ENCODE measurements at regions not wholly inside any gene's neighbourhood (a gene's known extent, or its start where the extent isn't known, plus 50 kb on each side); places are given as distances from the start of the nearest gene placed in this dataset.

- no peak for DNase-seq (ENCODE audit: low spot score in 2 of 2)
- no peaks in the 10 kb centered on the region for H3K36me3 ChIP-seq
- no peak overlapping the region for H3K27ac ChIP-seq
- H3K4me1 ChIP-seq, result no peaks in the 10 kb centered on the region
- H3K4me3 ChIP-seq, result no peak overlapping the region
- no peak for TF ChIP-seq CTCF (IDR thresholded peaks at IDR 0.05)
- no peaks in the 10 kb centered on the region for H3K9me3 ChIP-seq
- intact Hi-C loops (cut with DNase I), result no loop called here
- H3K27me3 ChIP-seq, result no peaks in the 10 kb centered on the region
These were observed 175.4 kb upstream of the EEA1 start for GRCh38 chr12:93104535-93104934.

- no peak for DNase-seq (ENCODE audit: low spot score in 2 of 2)
- TF ChIP-seq CTCF (IDR thresholded peaks at IDR 0.05), result no peak
- H3K4me1 ChIP-seq, result no peaks in the 10 kb centered on the region
- no peak overlapping the region for H3K27ac ChIP-seq
- H3K27me3 ChIP-seq, result no peaks in the 10 kb centered on the region
- H3K4me3 ChIP-seq, result no peak overlapping the region
- H3K9me3 ChIP-seq, result no peaks in the 10 kb centered on the region
- intact Hi-C loops (cut with DNase I), result no loop called here
- no peaks in the 10 kb centered on the region for H3K36me3 ChIP-seq
These were observed 177.8 kb upstream of the EEA1 start for GRCh38 chr12:93106910-93107309.

GRCh38 chr12:93107514-93108312 is 178.6 kb upstream of the EEA1 start:
- no peaks in the 10 kb centered on the region for H3K36me3 ChIP-seq
- no peak for DNase-seq (ENCODE audit: low spot score in 2 of 2)
- no peak overlapping the region for H3K27ac ChIP-seq
- intact Hi-C loops (cut with DNase I), result no loop called here
- H3K9me3 ChIP-seq, result no peaks in the 10 kb centered on the region
- no peak overlapping the region for H3K4me3 ChIP-seq
- no peaks in the 10 kb centered on the region for H3K4me1 ChIP-seq
- no peaks in the 10 kb centered on the region for H3K27me3 ChIP-seq
- no peak for TF ChIP-seq CTCF (IDR thresholded peaks at IDR 0.05)

GRCh38 chr12:93108985-93109384 is 179.9 kb upstream of the EEA1 start:
- no peak overlapping the region for H3K4me3 ChIP-seq
- intact Hi-C loops (cut with DNase I), result no loop called here
- TF ChIP-seq CTCF (IDR thresholded peaks at IDR 0.05), result no peak
- H3K4me1 ChIP-seq, result peaks cover 0 to 4% of the 10 kb centered on the region in 2 donors
- no peak for DNase-seq (ENCODE audit: low spot score in 2 of 2)
- no peak overlapping the region for H3K27ac ChIP-seq
- H3K27me3 ChIP-seq, result no peaks in the 10 kb centered on the region
- H3K9me3 ChIP-seq, result no peaks in the 10 kb centered on the region
- H3K36me3 ChIP-seq, result no peaks in the 10 kb centered on the region

GRCh38 chr12:93109551-93110203 is 180.6 kb upstream of the EEA1 start:
- Histone ChIP-seq H3K4me3 (no peak overlapping the region), H3K9me3 (no peaks in the 10 kb centered on the region), H3K27me3 (no peaks in the 10 kb centered on the region), H3K4me1 (peaks cover 0 to 8% of the 10 kb centered on the region in 2 donors), H3K36me3 (no peaks in the 10 kb centered on the region), H3K27ac (no peak overlapping the region)
- intact Hi-C loops (cut with DNase I), result no loop called here
- no peak for DNase-seq (ENCODE audit: low spot score in 2 of 2)
- no peak for TF ChIP-seq CTCF (IDR thresholded peaks at IDR 0.05)
